Mesothelial cell of epicardium (in vitro differentiated cells): ENCODE measurements at regions not wholly inside any gene's neighbourhood (a gene's known extent, or its start where the extent isn't known, plus 50 kb on each side); places are given as distances from the start of the nearest gene placed in this dataset.

Experiments
- DNase-seq, 2 experiments: peaks; one replicate each; pipeline ENCODE4 v3.0.0; 2021; ENCODE audit warnings: low spot score in 2 of 2; ENCODE audit not compliant: unreplicated experiment in 2 of 2
- H3K27ac Mint-ChIP-seq: 2 replicates; pipeline ENCODE4 v1.8.0; 2021; ENCODE audit warnings: mixed read lengths
- H3K27me3 Mint-ChIP-seq: 2 replicates; pipeline ENCODE4 v1.8.0; 2021; ENCODE audit warnings: low read depth, mixed read lengths
- H3K36me3 Mint-ChIP-seq: 2 replicates; pipeline ENCODE4 v1.8.0; 2021; ENCODE audit warnings: mixed read lengths
- H3K4me1 Mint-ChIP-seq: 2 replicates; pipeline ENCODE4 v1.8.0; 2021; ENCODE audit warnings: mixed read lengths
- H3K4me3 Mint-ChIP-seq: 2 replicates; pipeline ENCODE4 v1.8.0; 2021; ENCODE audit warnings: mild to moderate bottlenecking, moderate library complexity, mixed read lengths
- H3K9me3 Mint-ChIP-seq: 2 replicates; pipeline ENCODE4 v1.8.0; 2021; ENCODE audit warnings: mixed read lengths
- TF ChIP-seq, protein P1 (sequence below): fragments of 200-600 bp; sonication (generic); IDR thresholded peaks from one replicate; pipeline ENCODE4 v1.5.0; 2021; ENCODE audit warnings: antibody characterized with exemption; ENCODE audit not compliant: unreplicated experiment

GRCh38 chr4:10861036-10861435 lies 176.5 kb upstream of the CLNK start:
- Mint-ChIP-seq H3K4me1 (no peaks in the 10 kb centered on the region), H3K27ac (no peak overlapping the region), H3K36me3 (peaks cover 3% of the 10 kb centered on the region), H3K9me3 (peaks cover 21% of the 10 kb centered on the region), H3K27me3 (no peaks in the 10 kb centered on the region), H3K4me3 (no peak overlapping the region)
- no peak for DNase-seq
- TF ChIP-seq, protein P1, sequence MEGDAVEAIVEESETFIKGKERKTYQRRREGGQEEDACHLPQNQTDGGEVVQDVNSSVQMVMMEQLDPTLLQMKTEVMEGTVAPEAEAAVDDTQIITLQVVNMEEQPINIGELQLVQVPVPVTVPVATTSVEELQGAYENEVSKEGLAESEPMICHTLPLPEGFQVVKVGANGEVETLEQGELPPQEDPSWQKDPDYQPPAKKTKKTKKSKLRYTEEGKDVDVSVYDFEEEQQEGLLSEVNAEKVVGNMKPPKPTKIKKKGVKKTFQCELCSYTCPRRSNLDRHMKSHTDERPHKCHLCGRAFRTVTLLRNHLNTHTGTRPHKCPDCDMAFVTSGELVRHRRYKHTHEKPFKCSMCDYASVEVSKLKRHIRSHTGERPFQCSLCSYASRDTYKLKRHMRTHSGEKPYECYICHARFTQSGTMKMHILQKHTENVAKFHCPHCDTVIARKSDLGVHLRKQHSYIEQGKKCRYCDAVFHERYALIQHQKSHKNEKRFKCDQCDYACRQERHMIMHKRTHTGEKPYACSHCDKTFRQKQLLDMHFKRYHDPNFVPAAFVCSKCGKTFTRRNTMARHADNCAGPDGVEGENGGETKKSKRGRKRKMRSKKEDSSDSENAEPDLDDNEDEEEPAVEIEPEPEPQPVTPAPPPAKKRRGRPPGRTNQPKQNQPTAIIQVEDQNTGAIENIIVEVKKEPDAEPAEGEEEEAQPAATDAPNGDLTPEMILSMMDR, result no peak

- no peaks in the 10 kb centered on the region for H3K27me3 Mint-ChIP-seq
- TF ChIP-seq, protein P1, result no peak
- H3K9me3 Mint-ChIP-seq, result peaks cover 26% of the 10 kb centered on the region
- H3K4me3 Mint-ChIP-seq, result no peak overlapping the region
- no peak for DNase-seq
- H3K36me3 Mint-ChIP-seq, result peaks cover 3% of the 10 kb centered on the region
- H3K27ac Mint-ChIP-seq, result no peak overlapping the region
- H3K4me1 Mint-ChIP-seq, result no peaks in the 10 kb centered on the region
Observed at GRCh38 chr4:10856271-10856782, 171.8 kb upstream of the CLNK start.

- Mint-ChIP-seq H3K9me3 (peaks cover 25% of the 10 kb centered on the region), H3K36me3 (peaks cover 3% of the 10 kb centered on the region)
Observed at GRCh38 chr4:10853196-10853595, 168.6 kb upstream of the CLNK start.

DNA sequence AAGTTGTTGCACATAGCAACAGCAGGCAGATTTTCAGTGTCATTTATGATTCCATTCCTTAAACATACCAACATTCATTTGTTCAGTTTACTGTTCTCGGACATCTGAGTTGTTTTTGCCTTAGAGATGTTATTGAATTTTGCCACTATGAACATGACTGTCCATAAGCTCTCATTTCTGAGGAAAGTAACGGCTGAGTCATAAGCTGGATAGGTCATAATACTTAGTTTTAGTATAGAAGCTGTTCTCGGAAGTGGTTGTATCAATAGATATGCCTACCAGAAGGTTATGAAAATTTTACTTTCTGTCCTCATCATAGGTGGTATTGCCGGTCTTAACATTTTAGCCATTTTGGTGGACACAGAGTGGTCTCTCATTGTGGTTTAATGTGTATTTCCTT lies 157.1 kb upstream of the CLNK start:
- H3K36me3 Mint-ChIP-seq, result no peaks in the 10 kb centered on the region

More at GRCh38 chr4:10853196-10853595, 168.6 kb upstream of the CLNK start:
- no peak for DNase-seq
- H3K27ac Mint-ChIP-seq, result no peak overlapping the region
- H3K4me3 Mint-ChIP-seq, result no peak overlapping the region
- H3K4me1 Mint-ChIP-seq, result no peaks in the 10 kb centered on the region
- no peaks in the 10 kb centered on the region for H3K27me3 Mint-ChIP-seq
- TF ChIP-seq, protein P1, result no peak

GRCh38 chr4:10837151-10837550 lies 152.6 kb upstream of the CLNK start:
- no peak overlapping the region for H3K4me3 Mint-ChIP-seq
- peaks cover 7% of the 10 kb centered on the region for H3K9me3 Mint-ChIP-seq
- peaks cover 16% of the 10 kb centered on the region for H3K4me1 Mint-ChIP-seq
- H3K27ac Mint-ChIP-seq, result no peak overlapping the region
- TF ChIP-seq, protein P1, result no peak
- H3K36me3 Mint-ChIP-seq, result no peaks in the 10 kb centered on the region
- no peak for DNase-seq
- H3K27me3 Mint-ChIP-seq, result no peaks in the 10 kb centered on the region

More for the DNA sequence above, 157.1 kb upstream of the CLNK start:
- TF ChIP-seq, protein P1, result no peak
- H3K4me1 Mint-ChIP-seq, result peaks cover 6% of the 10 kb centered on the region
- no peak overlapping the region for H3K4me3 Mint-ChIP-seq
- DNase-seq, result no peak
- H3K27ac Mint-ChIP-seq, result no peak overlapping the region
- H3K27me3 Mint-ChIP-seq, result no peaks in the 10 kb centered on the region
- peaks cover 7% of the 10 kb centered on the region for H3K9me3 Mint-ChIP-seq
